ENCODE measurements at regions not wholly inside any gene's neighbourhood (a gene's known extent, or its start where the extent isn't known, plus 50 kb on each side); places are given as distances from the start of the nearest gene placed in this dataset.

DNA sequence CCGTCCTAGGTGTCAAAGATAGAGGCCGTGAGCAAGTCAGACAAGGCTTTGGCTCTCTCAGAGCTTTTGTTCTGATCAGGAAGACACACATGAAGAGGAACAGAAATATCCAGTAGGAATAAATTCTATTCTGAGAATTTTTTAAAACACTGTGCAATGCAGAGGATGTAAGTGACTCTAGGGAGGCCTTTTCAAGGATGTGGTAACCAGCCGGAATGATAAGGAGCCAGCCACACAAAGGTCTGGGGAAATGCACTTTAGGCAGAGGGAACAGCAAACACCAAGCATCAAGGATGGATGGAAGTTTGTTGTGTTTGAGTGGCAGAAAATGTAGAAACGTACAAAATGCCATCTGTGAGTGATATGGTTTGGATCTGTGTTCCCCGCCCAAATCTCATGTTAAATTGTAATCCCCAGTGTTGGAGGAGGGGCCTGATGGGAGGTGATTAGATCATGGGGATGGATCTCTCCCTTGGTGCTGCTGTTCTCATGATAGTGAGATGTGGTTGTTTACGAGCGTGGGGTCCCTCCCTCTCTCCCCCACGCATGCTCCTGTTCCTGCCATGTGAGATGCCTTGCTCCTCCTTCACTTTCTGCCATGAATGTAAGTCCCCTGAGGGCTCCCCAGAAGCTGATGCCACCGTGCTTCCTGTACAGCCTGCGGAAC is 93.6 kb upstream of the CDYL start:
- TF ChIP-seq, protein P1, sequence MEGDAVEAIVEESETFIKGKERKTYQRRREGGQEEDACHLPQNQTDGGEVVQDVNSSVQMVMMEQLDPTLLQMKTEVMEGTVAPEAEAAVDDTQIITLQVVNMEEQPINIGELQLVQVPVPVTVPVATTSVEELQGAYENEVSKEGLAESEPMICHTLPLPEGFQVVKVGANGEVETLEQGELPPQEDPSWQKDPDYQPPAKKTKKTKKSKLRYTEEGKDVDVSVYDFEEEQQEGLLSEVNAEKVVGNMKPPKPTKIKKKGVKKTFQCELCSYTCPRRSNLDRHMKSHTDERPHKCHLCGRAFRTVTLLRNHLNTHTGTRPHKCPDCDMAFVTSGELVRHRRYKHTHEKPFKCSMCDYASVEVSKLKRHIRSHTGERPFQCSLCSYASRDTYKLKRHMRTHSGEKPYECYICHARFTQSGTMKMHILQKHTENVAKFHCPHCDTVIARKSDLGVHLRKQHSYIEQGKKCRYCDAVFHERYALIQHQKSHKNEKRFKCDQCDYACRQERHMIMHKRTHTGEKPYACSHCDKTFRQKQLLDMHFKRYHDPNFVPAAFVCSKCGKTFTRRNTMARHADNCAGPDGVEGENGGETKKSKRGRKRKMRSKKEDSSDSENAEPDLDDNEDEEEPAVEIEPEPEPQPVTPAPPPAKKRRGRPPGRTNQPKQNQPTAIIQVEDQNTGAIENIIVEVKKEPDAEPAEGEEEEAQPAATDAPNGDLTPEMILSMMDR (IDR thresholded peaks at IDR 0.05), result no peak
- no peak for TF ChIP-seq POLR2A (IDR thresholded peaks at IDR 0.05)

Measured in body of pancreas (tissue), 4 donors.